Epithelial cell of esophagus (primary cell): ENCODE measurements at regions not wholly inside any gene's neighbourhood (a gene's known extent, or its start where the extent isn't known, plus 50 kb on each side); places are given as distances from the start of the nearest gene placed in this dataset.

ENCODE experiments used
- DNase-seq: peaks from one replicate; pipeline ENCODE4 v3.0.0; 2010; ENCODE audit warnings: low read depth
- H3K4me3 ChIP-seq: 2 replicates; pipeline ENCODE4 v1.5.1; 2011; ENCODE audit warnings: mild to moderate bottlenecking, low read length, control low read depth
- CTCF ChIP-seq: IDR thresholded peaks from 2 replicates; pipeline ENCODE4 v1.5.1; 2011; ENCODE audit warnings: low read depth, mild to moderate bottlenecking, low read length, control low read depth, inconsistent platforms; ENCODE audit not compliant: insufficient read depth; ENCODE audit errors: missing control alignments

DNA sequence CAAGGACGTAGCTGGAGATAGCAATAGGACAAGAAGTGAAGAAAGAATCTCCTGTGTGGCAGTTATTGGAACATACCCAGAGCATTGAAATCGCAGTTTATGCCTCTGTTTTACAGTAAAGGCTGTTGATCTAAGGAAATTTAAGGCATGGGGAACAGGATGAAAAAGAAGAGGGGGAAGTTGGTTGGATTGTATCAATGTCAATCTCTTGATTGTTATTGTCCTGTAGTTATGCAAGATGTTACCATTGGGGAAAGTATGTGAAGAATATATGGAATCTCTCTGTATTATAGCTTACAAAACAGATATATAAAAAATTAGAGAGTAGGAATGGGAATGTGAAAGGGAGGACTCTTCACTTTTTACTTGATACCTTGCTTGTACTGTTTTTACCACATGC lies 195.6 kb upstream of the NREP start:
- no peak for TF ChIP-seq CTCF
- DNase-seq: no peak
- H3K4me3 ChIP-seq: no peak overlapping the region

DNA sequence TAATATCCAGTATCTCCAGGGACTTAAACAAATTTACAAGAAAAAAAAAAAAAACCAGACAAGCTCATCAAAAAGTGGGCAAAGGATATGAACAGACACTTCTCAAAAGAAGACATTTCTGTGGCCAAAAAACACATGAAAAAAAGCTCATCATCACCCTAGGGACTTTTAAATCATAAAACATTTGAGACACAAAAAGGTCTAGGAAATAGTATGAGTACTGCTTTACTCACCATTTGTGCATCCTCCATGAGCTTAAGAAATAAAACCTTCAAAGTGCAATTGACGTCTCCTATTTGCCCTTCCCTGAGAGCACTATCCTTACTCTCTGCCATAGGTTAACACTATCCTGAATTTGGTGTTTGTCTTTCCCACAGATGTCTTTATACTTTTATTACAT lies 193.7 kb upstream of the NREP start:
- peak; percentile 56 for DNase-seq
- no peak overlapping the region for H3K4me3 ChIP-seq
- no peak for TF ChIP-seq CTCF

GRCh38 chr5:111948092-111948841 lies 191.3 kb upstream of the NREP start:
- DNase-seq: peak; percentile 86

GRCh38 chr5:111946556-111946955 lies 189.6 kb upstream of the NREP start:
- no peak for DNase-seq
- H3K4me3 ChIP-seq: no peak overlapping the region
- no peak for TF ChIP-seq CTCF

More at GRCh38 chr5:111948092-111948841, 191.3 kb upstream of the NREP start:
- no peak for TF ChIP-seq CTCF
- H3K4me3 ChIP-seq: no peak overlapping the region

DNA sequence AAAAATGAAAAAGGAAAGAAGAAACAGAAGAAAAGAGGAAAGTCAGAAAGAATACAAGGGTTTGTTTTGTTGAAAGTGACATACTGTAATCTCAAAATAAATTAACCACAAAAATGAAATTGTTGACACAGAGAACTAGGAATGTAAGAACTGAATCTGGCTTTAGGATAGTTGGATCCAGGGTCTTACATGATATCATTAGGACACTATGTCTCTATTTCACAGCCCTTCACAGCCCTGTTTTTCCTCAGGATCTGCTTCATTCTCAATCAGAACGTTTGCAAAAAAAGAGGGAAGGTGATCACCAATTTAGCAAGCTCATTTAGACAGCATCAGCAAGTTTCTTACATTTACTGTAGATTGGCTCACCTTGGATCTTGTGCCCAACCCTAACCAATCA lies 188.5 kb upstream of the NREP start:
- no peak overlapping the region for H3K4me3 ChIP-seq
- no peak for DNase-seq
- TF ChIP-seq CTCF: no peak

DNA sequence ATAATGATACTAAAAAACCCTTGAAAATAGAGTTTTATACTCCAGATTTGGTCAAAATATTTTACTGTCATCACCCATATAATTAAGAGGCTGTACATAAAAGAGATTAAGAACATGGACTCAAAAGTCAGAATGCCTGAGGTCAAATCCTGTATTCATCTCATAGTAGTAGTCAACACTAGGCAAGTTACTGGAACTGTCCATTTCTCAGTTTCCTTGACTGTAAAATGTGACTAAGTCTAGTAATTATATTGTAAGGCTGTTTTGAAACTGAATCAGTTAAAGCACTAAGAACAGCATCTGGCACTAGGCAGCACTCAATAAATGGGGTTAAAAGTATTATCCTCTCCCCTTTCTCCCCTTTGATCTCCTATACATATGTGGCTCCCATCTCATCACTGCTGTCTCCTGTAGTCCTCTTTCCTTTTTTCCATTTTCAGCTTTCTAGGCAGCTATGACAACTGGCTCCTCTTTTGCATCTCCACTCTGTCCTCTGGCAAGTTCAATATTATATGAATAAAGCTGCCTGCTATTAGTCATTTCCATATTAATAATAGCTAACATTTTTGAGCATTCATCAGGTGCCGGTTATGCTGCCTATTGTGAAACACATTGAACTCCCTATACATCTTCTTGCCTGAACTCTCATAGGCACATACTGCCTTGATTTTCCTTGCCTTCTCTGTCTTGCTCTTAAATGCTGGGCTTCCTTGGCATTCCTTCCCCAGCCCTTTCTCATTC lies 185.8 kb upstream of the NREP start:
- peak; percentile 77 for DNase-seq
- TF ChIP-seq CTCF: no peak
- H3K4me3 ChIP-seq: no peak overlapping the region
